ENCODE measurements at regions not wholly inside any gene's neighbourhood (a gene's known extent, or its start where the extent isn't known, plus 50 kb on each side); places are given as distances from the start of the nearest gene placed in this dataset.

DNA sequence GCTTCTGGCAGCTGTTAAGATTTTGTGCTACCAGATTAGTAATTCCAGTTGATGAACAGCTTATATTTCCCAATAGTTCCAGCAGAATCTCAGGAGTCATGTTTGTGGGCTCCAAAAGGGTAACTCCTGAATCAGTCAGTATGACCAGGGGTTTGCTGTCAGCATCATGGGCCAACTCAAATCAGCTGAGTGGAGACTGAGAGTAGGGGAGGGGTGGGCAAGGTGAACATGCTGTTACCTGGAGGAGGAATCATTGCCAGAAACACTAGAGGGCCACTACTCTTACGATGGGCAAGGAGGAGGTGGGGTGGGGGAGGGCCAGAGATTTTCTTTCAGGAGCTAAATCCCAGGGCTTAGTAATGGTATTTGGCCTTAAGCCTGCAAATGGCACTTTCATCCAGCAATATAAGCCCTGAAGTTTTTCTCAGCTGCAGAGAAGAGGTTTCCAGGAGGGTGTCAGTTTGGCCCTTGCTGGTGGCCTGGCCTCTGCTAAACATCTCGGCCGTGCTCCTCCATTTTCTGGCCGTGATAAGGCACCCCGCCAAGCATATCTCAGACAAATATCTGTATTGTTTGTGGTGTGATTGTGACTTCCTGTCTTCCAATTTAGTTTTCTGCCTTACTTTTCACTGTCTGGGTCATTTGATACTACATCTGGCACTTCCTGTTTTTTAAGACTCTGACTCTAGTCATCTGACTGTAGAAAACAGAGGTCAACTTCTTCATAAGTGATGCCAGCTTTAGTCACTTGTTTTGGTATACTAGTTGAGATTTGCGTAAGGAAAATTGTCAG is 120.5 kb upstream of the CXCR4 start:
- Histone ChIP-seq H3K27ac (ENCODE audit: control insufficient read depth, insufficient read depth, low read length) (no peak overlapping the region), H3K79me2 (ENCODE audit: control insufficient read depth, insufficient read depth, low read length) (no peaks in the 10 kb centered on the region), H2AFZ (ENCODE audit: control insufficient read depth, low read length) (no peak overlapping the region), H3K9me3 (ENCODE audit: control insufficient read depth, low read depth, low read length) (no peaks in the 10 kb centered on the region), H3K4me2 (ENCODE audit: control insufficient read depth, extremely low read depth, insufficient read depth, low read depth, low read length) (no peak overlapping the region), H3K9ac (ENCODE audit: control insufficient read depth, extremely low read depth, insufficient read depth, low read length) (no peak overlapping the region), H3K4me3 (ENCODE audit: control insufficient read depth in 2 of 3, extremely low read depth in 1 of 3, insufficient read depth in 2 of 3, low read depth in 1 of 3, low read length in 3 of 3) (no peak overlapping the region), H3K36me3 (ENCODE audit: control insufficient read depth in 2 of 2, extremely low read depth in 1 of 2, insufficient read depth in 2 of 2, low read length in 2 of 2) (no peaks in the 10 kb centered on the region), H4K20me1 (ENCODE audit: control insufficient read depth, extremely low read depth, insufficient read depth, low read length) (no peaks in the 10 kb centered on the region), H3K9me1 (ENCODE audit: control insufficient read depth, extremely low read depth, insufficient read depth, low read length) (no peaks in the 10 kb centered on the region), H3K27me3 (ENCODE audit: control insufficient read depth, extremely low read depth, insufficient read depth, low read length) (no peaks in the 10 kb centered on the region), H3K4me1 (ENCODE audit: control insufficient read depth, extremely low read depth, insufficient read depth, low read length) (peaks cover 16% of the 10 kb centered on the region)
- dilution Hi-C loops (cut with MboI; ENCODE audit: extremely low pct_ligation_motif_present, low sequenced_read_pairs) = no loop called here
- no peak for DNase-seq (ENCODE audit: low read depth, low spot score)
- TF ChIP-seq, protein P1, sequence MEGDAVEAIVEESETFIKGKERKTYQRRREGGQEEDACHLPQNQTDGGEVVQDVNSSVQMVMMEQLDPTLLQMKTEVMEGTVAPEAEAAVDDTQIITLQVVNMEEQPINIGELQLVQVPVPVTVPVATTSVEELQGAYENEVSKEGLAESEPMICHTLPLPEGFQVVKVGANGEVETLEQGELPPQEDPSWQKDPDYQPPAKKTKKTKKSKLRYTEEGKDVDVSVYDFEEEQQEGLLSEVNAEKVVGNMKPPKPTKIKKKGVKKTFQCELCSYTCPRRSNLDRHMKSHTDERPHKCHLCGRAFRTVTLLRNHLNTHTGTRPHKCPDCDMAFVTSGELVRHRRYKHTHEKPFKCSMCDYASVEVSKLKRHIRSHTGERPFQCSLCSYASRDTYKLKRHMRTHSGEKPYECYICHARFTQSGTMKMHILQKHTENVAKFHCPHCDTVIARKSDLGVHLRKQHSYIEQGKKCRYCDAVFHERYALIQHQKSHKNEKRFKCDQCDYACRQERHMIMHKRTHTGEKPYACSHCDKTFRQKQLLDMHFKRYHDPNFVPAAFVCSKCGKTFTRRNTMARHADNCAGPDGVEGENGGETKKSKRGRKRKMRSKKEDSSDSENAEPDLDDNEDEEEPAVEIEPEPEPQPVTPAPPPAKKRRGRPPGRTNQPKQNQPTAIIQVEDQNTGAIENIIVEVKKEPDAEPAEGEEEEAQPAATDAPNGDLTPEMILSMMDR (optimal IDR thresholded peaks at IDR 0.05 in 1 of 3, IDR thresholded peaks at IDR 0.05 in 1 of 3, conservative IDR thresholded peaks at IDR 0.05 in 1 of 3; ENCODE audit: extremely low read depth in 1 of 3, insufficient read depth in 2 of 3, low read length in 3 of 3) = no peak
- TF ChIP-seq EZH2 (IDR thresholded peaks at IDR 0.05; ENCODE audit: low read length) = no peak
- FAIRE-seq = no peak

DNA sequence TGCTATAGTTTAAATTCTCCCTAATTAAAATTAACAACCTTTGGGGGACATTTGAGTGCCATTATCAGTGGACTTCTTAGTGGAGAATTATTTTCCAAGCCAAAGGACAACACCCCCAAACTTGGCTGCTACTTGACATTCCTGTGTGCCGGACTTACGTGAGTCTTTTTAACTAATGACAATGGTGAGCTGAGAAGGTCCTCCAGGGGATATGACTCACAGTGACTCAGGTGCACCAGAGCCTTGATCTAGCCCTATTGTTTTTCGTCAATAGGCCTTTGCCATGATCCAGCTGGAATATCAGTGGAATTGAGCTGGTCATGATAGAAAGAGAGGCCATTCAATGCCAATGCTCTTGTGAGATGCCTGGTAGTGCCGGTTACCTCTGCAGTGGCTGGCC is 118.1 kb upstream of the CXCR4 start:
- H3K79me2 ChIP-seq (ENCODE audit: control insufficient read depth, insufficient read depth, low read length) = no peaks in the 10 kb centered on the region
- FAIRE-seq (peak; percentile 76), DNase-seq (ENCODE audit: low read depth, low spot score) (peak; percentile 32)
- H3K4me2 ChIP-seq (ENCODE audit: control insufficient read depth, extremely low read depth, insufficient read depth, low read depth, low read length) = peak overlapping the region; percentile 30
- H3K9me1 ChIP-seq (ENCODE audit: control insufficient read depth, extremely low read depth, insufficient read depth, low read length) = no peaks in the 10 kb centered on the region
- H3K4me1 ChIP-seq (ENCODE audit: control insufficient read depth, extremely low read depth, insufficient read depth, low read length) = peaks cover 16% of the 10 kb centered on the region
- TF ChIP-seq EZH2 (IDR thresholded peaks at IDR 0.05; ENCODE audit: low read length) = no peak
- TF ChIP-seq, protein P1 (optimal IDR thresholded peaks at IDR 0.05 in 1 of 3, IDR thresholded peaks at IDR 0.05 in 1 of 3, conservative IDR thresholded peaks at IDR 0.05 in 1 of 3; ENCODE audit: extremely low read depth in 1 of 3, insufficient read depth in 2 of 3, low read length in 3 of 3) = no peak
- dilution Hi-C loops (cut with MboI; ENCODE audit: extremely low pct_ligation_motif_present, low sequenced_read_pairs) = no loop called here
- H3K9me3 ChIP-seq (ENCODE audit: control insufficient read depth, low read depth, low read length) = no peaks in the 10 kb centered on the region
- H3K4me3 ChIP-seq (ENCODE audit: control insufficient read depth in 2 of 3, extremely low read depth in 1 of 3, insufficient read depth in 2 of 3, low read depth in 1 of 3, low read length in 3 of 3) = no peak overlapping the region
- no peak overlapping the region for H2AFZ ChIP-seq (ENCODE audit: control insufficient read depth, low read length)
- no peaks in the 10 kb centered on the region for H4K20me1 ChIP-seq (ENCODE audit: control insufficient read depth, extremely low read depth, insufficient read depth, low read length)
- H3K27ac ChIP-seq (ENCODE audit: control insufficient read depth, insufficient read depth, low read length) = no peak overlapping the region
- H3K27me3 ChIP-seq (ENCODE audit: control insufficient read depth, extremely low read depth, insufficient read depth, low read length) = no peaks in the 10 kb centered on the region
- H3K36me3 ChIP-seq (ENCODE audit: control insufficient read depth in 2 of 2, extremely low read depth in 1 of 2, insufficient read depth in 2 of 2, low read length in 2 of 2) = no peaks in the 10 kb centered on the region
- H3K9ac ChIP-seq (ENCODE audit: control insufficient read depth, extremely low read depth, insufficient read depth, low read length) = no peak overlapping the region

Measured in keratinocyte (primary cell).